Keratinocyte (primary cell): ENCODE measurements at regions not wholly inside any gene's neighbourhood (a gene's known extent, or its start where the extent isn't known, plus 50 kb on each side); places are given as distances from the start of the nearest gene placed in this dataset.

ENCODE experiments used
- EZH2 ChIP-seq: IDR thresholded peaks from one replicate; pipeline ENCODE4 v1.6.1; 2012; ENCODE audit warnings: inconsistent platforms, mild to moderate bottlenecking, low read length, moderate library complexity
- TF ChIP-seq, protein P1 (sequence below), 3 experiments: IDR thresholded peaks in 1 of 3; conservative IDR thresholded peaks in 1 of 3; optimal IDR thresholded peaks in 1 of 3; 2 replicates in 2 of 3; 3 replicates in 1 of 3; pipeline versions ENCODE3 to v1.5.1; 2011; ENCODE audit warnings: low read length in 3 of 3, mild to moderate bottlenecking in 3 of 3, moderate library complexity in 2 of 3, control low read depth in 1 of 3, inconsistent platforms in 1 of 3; ENCODE audit not compliant: insufficient read depth in 2 of 3; ENCODE audit errors: extremely low read depth in 1 of 3

DNA sequence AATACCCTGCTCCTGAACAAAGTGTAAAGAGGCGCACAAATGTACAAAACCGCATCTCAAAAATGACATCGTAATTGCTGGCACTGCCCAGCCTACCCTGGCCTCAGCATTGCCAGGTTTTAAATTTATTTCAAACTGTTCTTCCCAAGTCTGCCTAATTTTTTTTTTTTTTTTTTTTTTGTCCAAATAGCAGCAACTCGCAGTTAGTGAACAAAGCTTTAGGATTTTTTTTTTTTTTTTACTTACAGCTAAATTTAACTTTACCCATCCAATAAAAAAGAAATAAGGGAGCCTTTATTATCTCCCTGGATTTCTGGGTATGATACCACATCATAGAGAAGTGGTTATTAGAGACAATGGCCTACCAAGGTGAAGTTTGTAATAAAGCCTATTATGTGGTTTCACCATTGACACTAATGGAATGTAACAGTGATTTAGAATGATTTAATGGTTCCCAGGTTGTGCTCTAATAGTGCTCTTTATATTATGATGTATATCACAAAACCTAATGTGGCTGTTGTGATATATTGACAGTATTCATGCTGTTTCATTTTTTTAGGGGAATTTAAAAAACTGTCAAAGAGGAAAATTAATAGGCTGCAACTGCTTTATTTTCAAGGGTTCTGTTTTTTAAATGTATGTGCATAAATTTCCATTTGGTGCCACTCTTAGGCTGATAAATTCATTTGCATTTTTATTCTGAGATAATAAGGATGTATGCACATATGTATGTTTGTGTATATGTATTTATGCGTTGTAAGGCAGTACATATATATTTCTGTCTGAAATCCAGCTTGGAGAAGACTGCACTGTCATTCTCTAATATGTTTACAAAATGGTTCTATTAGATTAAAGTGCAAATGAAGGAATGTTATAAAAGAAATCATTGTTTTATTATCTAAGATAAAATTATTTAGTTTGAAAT is 309.0 kb downstream of the TFEC start:
- TF ChIP-seq, protein P1, sequence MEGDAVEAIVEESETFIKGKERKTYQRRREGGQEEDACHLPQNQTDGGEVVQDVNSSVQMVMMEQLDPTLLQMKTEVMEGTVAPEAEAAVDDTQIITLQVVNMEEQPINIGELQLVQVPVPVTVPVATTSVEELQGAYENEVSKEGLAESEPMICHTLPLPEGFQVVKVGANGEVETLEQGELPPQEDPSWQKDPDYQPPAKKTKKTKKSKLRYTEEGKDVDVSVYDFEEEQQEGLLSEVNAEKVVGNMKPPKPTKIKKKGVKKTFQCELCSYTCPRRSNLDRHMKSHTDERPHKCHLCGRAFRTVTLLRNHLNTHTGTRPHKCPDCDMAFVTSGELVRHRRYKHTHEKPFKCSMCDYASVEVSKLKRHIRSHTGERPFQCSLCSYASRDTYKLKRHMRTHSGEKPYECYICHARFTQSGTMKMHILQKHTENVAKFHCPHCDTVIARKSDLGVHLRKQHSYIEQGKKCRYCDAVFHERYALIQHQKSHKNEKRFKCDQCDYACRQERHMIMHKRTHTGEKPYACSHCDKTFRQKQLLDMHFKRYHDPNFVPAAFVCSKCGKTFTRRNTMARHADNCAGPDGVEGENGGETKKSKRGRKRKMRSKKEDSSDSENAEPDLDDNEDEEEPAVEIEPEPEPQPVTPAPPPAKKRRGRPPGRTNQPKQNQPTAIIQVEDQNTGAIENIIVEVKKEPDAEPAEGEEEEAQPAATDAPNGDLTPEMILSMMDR (optimal IDR thresholded peaks at IDR 0.05 in 1 of 3, IDR thresholded peaks at IDR 0.05 in 1 of 3, conservative IDR thresholded peaks at IDR 0.05 in 1 of 3; ENCODE audit: extremely low read depth in 1 of 3, insufficient read depth in 2 of 3, low read length in 3 of 3): no peak
- no peak for TF ChIP-seq EZH2
